Endothelial cell of umbilical vein (primary cell): ENCODE measurements at regions not wholly inside any gene's neighbourhood (a gene's known extent, or its start where the extent isn't known, plus 50 kb on each side); places are given as distances from the start of the nearest gene placed in this dataset.

Source experiments
- BruUV-seq: library from RNA; stranded (reverse); fragments of 400-500 nt; replicated peaks from 2 replicates; lab custom pipeline; 2021; lab: Mats Ljungman, UMichigan
- CTCF ChIA-PET: fragments of 300-600, 350-600 bp; sonication (Branson Sonifier 250); formaldehyde crosslinking; loops from one replicate; lab custom pipeline; 2021; ENCODE audit warnings: antibody characterized with exemption, inconsistent platforms; lab: Charles Lee
- POLR2A ChIA-PET: fragments of 300-600, 350-600 bp; sonication (Branson Sonifier 250); formaldehyde crosslinking; loops from one replicate; lab custom pipeline; 2021; ENCODE audit warnings: antibody characterized with exemption, inconsistent platforms; lab: Charles Lee
- DNase-seq: peaks from one replicate; pipeline ENCODE4 v3.0.0-alpha.2; 2011; ENCODE audit warnings: low read depth, low spot score
- FAIRE-seq: peaks from 2 replicates; lab custom pipeline; 2011; peaks lifted over from hg19 to GRCh38; lab: Jason Lieb, UNC
- H2AFZ ChIP-seq: 2 replicates; pipeline ENCODE4 v1.6.0; 2012; ENCODE audit warnings: low read depth, low read length, control low read depth, inconsistent platforms
- H3K27ac ChIP-seq: 2 replicates; pipeline ENCODE4 v1.5.1; 2011; ENCODE audit warnings: low read depth, mild to moderate bottlenecking, control low read depth, low read length, moderate library complexity; ENCODE audit not compliant: insufficient read depth
- H3K27me3 ChIP-seq, 2 experiments: 2 replicates each; pipeline versions ENCODE4 v1.6.0 to v1.6.1; 2011; ENCODE audit warnings: low read length in 2 of 2, mixed read lengths in 1 of 2; ENCODE audit not compliant: control insufficient read depth in 2 of 2, insufficient read depth in 2 of 2
- H3K36me3 ChIP-seq, 2 experiments: 2 replicates in 1 of 2; 3 replicates in 1 of 2; pipeline ENCODE4 v1.5.1; 2011; ENCODE audit warnings: low read length in 2 of 2, mild to moderate bottlenecking in 1 of 2, moderate library complexity in 1 of 2; ENCODE audit not compliant: control insufficient read depth in 2 of 2, insufficient read depth in 2 of 2; ENCODE audit errors: extremely low read depth in 1 of 2
- H3K4me1 ChIP-seq: 3 replicates; pipeline ENCODE4 v1.5.1; 2011; ENCODE audit warnings: mild to moderate bottlenecking, low read length; ENCODE audit not compliant: control insufficient read depth, insufficient read depth; ENCODE audit errors: extremely low read depth
- H3K4me2 ChIP-seq: 2 replicates; pipeline ENCODE4 v1.6.1; 2011; ENCODE audit warnings: low read length, control low read depth, mixed read lengths; ENCODE audit not compliant: insufficient read depth
- H3K4me3 ChIP-seq, 3 experiments: fragments of 200-600 bp in 1 of 3; sonication (generic), shearing (Covaris generic) in 1 of 3; replicated peaks in 1 of 3; 2 replicates each; pipeline ENCODE4 v1.5.1; 2011 to 2016; ENCODE audit warnings: control low read depth in 3 of 3, low read length in 3 of 3, mild to moderate bottlenecking in 2 of 3, inconsistent platforms in 1 of 3, low read depth in 1 of 3, moderate library complexity in 1 of 3; ENCODE audit not compliant: insufficient read depth in 1 of 3
- H3K79me2 ChIP-seq: 2 replicates; pipeline ENCODE4 v1.6.0; 2012; ENCODE audit warnings: low read length, inconsistent platforms; ENCODE audit not compliant: control insufficient read depth, insufficient read depth
- H3K9ac ChIP-seq: replicated peaks from 2 replicates; pipeline ENCODE3; 2011; ENCODE audit warnings: low read length, control low read depth; ENCODE audit not compliant: insufficient read depth; ENCODE audit errors: extremely low read depth
- H3K9me1 ChIP-seq: replicated peaks from 3 replicates; pipeline ENCODE4 v1.6.0; 2011; ENCODE audit warnings: mild to moderate bottlenecking, low read length; ENCODE audit not compliant: control insufficient read depth, insufficient read depth; ENCODE audit errors: extremely low read depth
- H3K9me3 ChIP-seq: replicated peaks from 2 replicates; pipeline ENCODE4 v1.5.1; 2012; ENCODE audit warnings: low read length, inconsistent platforms; ENCODE audit not compliant: control insufficient read depth, insufficient read depth
- H4K20me1 ChIP-seq: replicated peaks from 2 replicates; pipeline ENCODE3; 2011; ENCODE audit warnings: mild to moderate bottlenecking, low read length; ENCODE audit not compliant: control insufficient read depth, insufficient read depth; ENCODE audit errors: extremely low read depth
- EZH2 ChIP-seq: IDR thresholded peaks from 2 replicates; pipeline ENCODE4 v1.6.1; 2012; ENCODE audit warnings: borderline replicate concordance, low read depth, mild to moderate bottlenecking, moderate library complexity, low read length, inconsistent platforms; ENCODE audit not compliant: severe bottlenecking
- FOS ChIP-seq: IDR thresholded peaks from 2 replicates; pipeline ENCODE4 v1.6.1; 2011; ENCODE audit warnings: mild to moderate bottlenecking, low read length, moderate library complexity, borderline replicate concordance; ENCODE audit not compliant: insufficient read depth
- GATA2 ChIP-seq: IDR thresholded peaks from 2 replicates; pipeline ENCODE4 v1.7.0; 2011; ENCODE audit warnings: low read depth, mild to moderate bottlenecking, moderate library complexity, mixed read lengths, low read length; ENCODE audit not compliant: insufficient read length, insufficient read depth
- JUN ChIP-seq: IDR thresholded peaks from 2 replicates; pipeline ENCODE4 v1.6.1; 2011; ENCODE audit warnings: borderline replicate concordance, low read depth; ENCODE audit not compliant: insufficient read length, insufficient read depth
- MYC ChIP-seq: IDR thresholded peaks from one replicate; pipeline ENCODE4 v1.6.1; 2011; ENCODE audit warnings: mild to moderate bottlenecking, low read depth, low read length
- POLR2A ChIP-seq: IDR thresholded peaks from 2 replicates; pipeline ENCODE4 v1.6.1; 2012; ENCODE audit warnings: low read depth, mild to moderate bottlenecking, control low read depth, low read length
- POLR2AphosphoS5 ChIP-seq: IDR thresholded peaks from 2 replicates; pipeline ENCODE4 v1.6.1; 2012; ENCODE audit warnings: low read depth, mild to moderate bottlenecking, control low read depth, low read length, moderate library complexity; ENCODE audit not compliant: insufficient read depth
- dilution Hi-C: fragments of 300-500 bp; cut with MboI; formaldehyde crosslinking; loops from one replicate; pipeline ENCODE4 v1.15.0; 2019; ENCODE audit warnings: low sequenced_read_pairs; ENCODE audit not compliant: extremely low pct_ligation_motif_present
- intact Hi-C: fragments of 100-400 bp; cut with micrococcal nuclease; formaldehyde crosslinking; loops from one replicate; pipeline ENCODE4 v1.10.0; 2022
- TF ChIP-seq, protein P1 (sequence below), 2 donors: IDR thresholded peaks; 1 replicate in 1 of 2; 2 replicates in 1 of 2; pipeline ENCODE4 v1.5.1; 2011; ENCODE audit warnings: low read length in 2 of 2, mild to moderate bottlenecking in 2 of 2, moderate library complexity in 2 of 2, control low read depth in 1 of 2, inconsistent platforms in 1 of 2, low read depth in 1 of 2; ENCODE audit not compliant: insufficient read depth in 1 of 2; ENCODE audit errors: extremely low read depth in 1 of 2
- TF ChIP-seq, protein P2 (sequence below): IDR thresholded peaks from 2 replicates; pipeline ENCODE4 v1.6.1; 2011; ENCODE audit not compliant: insufficient read depth, insufficient read length

GRCh38 chr3:55160241-55160983 lies 232.6 kb upstream of the LRTM1 start:
- POLR2A ChIA-PET, result no interaction called here
- Histone ChIP-seq H3K9me3 (peaks cover 5% of the 10 kb centered on the region), H2AFZ (no peak overlapping the region), H3K36me3 (no peaks in the 10 kb centered on the region), H4K20me1 (no peaks in the 10 kb centered on the region), H3K4me3 (no peak overlapping the region), H3K4me2 (no peak overlapping the region), H3K27ac (no peak overlapping the region), H3K9ac (no peak overlapping the region), H3K9me1 (no peaks in the 10 kb centered on the region), H3K79me2 (no peaks in the 10 kb centered on the region), H3K27me3 (no peaks in the 10 kb centered on the region), H3K4me1 (no peaks in the 10 kb centered on the region)
- TF ChIP-seq, protein P1, sequence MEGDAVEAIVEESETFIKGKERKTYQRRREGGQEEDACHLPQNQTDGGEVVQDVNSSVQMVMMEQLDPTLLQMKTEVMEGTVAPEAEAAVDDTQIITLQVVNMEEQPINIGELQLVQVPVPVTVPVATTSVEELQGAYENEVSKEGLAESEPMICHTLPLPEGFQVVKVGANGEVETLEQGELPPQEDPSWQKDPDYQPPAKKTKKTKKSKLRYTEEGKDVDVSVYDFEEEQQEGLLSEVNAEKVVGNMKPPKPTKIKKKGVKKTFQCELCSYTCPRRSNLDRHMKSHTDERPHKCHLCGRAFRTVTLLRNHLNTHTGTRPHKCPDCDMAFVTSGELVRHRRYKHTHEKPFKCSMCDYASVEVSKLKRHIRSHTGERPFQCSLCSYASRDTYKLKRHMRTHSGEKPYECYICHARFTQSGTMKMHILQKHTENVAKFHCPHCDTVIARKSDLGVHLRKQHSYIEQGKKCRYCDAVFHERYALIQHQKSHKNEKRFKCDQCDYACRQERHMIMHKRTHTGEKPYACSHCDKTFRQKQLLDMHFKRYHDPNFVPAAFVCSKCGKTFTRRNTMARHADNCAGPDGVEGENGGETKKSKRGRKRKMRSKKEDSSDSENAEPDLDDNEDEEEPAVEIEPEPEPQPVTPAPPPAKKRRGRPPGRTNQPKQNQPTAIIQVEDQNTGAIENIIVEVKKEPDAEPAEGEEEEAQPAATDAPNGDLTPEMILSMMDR (IDR thresholded peaks at IDR 0.05; ENCODE audit: extremely low read depth in 1 of 2, insufficient read depth in 1 of 2, low read depth in 1 of 2, low read length in 2 of 2), result no peak
- TF ChIP-seq FOS (no peak), EZH2 (no peak), GATA2 (no peak), POLR2AphosphoS5 (no peak), MYC (no peak), POLR2A (no peak), JUN (no peak)
- TF ChIP-seq, protein P2, sequence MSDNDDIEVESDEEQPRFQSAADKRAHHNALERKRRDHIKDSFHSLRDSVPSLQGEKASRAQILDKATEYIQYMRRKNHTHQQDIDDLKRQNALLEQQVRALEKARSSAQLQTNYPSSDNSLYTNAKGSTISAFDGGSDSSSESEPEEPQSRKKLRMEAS, result no peak
- FAIRE-seq (no peak), DNase-seq (no peak)
- CTCF ChIA-PET, result no interaction called here
- dilution Hi-C loops (no loop called here), intact Hi-C loops (no loop called here)
- no TSS peak for BruUV-seq
